Stimulated activated CD4-positive, alpha-beta T cell treated with anti-CD3 and anti-CD28 coated beads, TNF-alpha, amount 100 ng/mL, for 1 hour (primary cell): ENCODE measurements at regions not wholly inside any gene's neighbourhood (a gene's known extent, or its start where the extent isn't known, plus 50 kb on each side); places are given as distances from the start of the nearest gene placed in this dataset.

Experiments used
- DNase-seq, 3 donors: peaks; one replicate each; pipeline ENCODE4 v3.0.0-alpha.2; 2020; ENCODE audit warnings: low read depth in 3 of 3, low spot score in 1 of 3

DNA sequence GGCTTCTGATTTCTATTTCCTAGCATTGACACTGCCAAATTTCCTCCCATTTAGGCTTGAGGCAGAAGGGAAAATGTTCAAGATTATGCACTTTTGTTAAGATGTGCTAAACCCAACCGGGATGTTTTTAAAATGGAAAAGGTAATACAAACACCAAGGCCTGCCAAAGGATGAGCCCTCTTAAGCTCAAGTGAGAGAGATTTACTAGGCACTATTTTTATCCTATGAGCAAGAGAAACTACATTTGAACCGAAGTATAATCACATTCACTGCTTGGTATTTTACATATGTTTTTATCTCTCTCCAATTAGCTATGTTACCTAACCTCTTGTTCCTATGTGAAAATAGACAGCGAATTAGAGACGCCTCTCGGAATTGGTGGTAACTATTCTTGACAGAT lies 295.8 kb downstream of the GABRB3 start:
- no peak for DNase-seq

DNA sequence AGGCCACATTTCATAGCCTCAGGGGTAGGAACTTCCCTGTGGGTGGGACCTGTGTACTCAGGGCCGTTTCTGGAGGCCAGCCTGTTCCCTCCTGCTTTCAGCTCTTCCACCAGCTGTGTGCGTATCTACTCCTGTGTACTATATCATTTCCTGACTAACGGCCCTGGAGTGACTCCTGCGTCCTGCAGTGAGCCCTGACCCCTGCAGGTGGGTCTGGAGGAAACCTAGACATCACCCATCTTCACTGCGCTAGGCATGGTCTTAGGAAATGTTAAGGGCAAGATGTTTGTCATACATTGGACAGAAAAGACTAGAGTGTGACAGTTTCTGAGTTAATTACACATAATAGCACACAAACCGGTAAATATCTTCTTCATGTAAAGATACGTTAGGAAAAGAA lies 297.3 kb downstream of the GABRB3 start:
- DNase-seq: no peak

DNA sequence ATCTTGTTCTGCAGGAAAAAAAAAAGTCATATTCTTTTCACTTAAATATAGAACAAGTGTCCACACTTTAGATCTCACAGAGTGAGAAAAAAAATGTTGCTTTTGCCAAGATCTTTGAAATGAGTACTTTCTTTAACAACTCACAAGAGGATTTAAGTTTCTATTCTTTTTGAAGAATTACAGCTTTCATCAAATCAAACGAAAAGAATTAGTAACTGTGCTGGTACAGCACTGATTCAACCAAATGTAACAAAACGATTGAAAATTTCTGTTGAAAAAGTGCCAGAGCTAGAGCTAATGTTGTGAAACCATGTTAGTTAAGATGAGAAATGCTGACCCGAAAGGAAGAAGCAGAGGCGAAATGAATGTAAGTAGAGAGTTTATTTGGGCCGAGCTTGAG lies 300.2 kb downstream of the GABRB3 start:
- DNase-seq: no peak

DNA sequence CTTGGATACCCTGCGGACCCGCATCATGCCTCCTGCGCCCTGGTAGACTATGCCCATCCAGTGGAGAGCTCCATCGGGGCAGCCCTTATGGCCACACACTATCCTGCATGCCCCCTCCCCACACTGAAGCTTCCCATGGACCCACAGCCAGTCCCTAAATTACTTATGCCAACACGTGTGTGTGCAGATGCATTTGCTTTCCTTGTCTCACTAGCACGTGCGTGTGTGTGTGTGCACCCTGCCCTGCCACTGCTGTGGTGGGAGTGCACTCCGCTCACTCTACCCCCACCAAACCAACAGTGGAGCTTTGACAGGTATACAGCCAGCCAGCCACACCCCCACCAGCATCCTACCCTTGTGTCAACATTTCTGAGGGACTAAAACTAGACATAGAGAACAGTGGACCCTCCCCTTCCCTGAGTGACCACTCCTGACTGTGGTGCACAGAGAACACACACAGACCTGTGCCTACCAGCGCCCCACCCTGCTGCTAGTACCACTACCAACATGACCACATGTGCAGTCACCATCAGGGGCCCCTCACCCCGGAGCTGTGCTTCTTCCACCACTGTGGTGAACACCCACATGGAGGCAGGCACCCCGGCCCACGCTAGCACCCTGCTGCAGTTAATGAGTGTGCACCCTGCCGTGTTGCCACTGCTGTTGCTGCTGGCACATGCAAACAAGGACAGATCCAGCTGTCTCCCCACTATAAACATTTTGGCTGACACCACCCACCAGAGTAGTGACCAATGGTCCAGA lies 310.8 kb downstream of the GABRB3 start:
- DNase-seq: no peak

DNA sequence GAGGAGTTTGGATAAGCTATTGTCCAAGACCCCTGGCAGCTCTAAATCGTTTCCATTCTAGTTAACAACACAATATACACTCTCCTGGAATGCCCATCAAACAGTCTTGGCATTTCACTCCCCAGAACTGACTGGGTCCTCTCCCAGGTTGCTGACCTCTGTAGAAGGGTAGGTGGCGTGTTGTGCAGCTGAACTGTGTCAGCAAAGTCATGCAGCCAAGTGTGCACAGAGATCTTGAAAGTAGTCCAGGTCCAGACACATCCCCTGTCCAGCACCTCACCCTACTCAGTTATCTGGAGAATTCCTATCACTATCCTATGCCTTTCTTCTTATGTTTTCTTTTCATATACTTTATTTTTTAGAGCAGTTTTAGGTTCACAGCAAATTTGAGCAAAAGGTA lies 312.7 kb downstream of the GABRB3 start:
- DNase-seq: no peak

DNA sequence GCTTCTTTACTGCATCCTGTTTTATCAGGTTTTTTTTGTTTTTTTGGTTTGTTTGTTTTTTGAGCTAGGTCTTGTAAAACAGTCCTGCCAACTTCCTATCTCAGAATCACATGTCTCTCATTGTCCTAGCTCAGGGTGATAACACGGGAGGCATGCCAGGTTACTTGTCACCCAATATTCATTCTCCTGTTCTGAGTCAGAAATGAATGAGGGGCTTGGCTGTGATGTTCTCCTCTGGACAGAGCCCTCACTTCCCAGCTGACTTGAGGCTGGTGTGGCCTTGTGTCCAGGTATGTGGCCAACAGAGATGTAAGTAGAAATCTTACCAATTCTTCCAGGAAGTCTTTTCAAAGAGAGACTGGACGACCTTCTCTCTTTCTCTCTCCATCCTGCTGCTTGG lies 317.0 kb downstream of the GABRB3 start:
- DNase-seq: no peak

DNA sequence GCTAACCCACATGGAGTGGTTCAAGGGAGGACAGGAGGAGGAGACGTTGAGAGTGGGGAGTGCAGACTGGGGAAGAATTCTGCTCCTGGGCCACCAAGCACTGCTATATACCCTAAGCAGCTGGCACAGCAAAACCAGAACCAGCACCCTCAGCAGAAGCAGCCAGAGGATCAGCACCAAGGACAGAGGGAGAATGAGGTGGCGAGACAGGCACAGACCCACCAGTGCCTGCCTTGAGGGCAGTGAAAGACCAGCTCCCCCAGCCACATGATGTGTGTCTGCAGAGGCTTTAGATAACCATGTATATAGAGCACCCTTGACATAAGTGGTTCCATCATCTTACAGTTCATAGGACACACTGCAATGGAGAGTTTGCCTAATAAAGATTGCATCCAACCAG lies 319.0 kb downstream of the GABRB3 start:
- no peak for DNase-seq

DNA sequence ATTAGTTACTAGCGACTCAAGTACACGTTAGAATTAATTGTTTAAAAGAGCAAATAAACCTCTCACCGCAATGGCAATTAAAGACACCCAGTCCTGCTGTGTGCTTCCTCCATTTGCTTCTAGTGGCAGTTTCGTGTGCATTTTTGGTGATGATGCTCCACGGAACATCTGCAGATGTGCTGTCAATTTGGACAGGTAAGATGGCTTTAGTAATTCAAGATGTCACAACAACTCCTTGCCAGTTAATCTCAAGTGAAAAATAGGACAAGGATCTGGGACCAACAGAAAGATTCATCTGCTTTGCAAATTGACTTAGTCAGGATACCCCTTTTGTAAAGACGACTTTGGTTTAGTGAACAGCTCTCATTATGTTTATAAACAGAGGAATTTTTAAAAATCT lies 320.9 kb downstream of the GABRB3 start:
- DNase-seq: no peak

DNA sequence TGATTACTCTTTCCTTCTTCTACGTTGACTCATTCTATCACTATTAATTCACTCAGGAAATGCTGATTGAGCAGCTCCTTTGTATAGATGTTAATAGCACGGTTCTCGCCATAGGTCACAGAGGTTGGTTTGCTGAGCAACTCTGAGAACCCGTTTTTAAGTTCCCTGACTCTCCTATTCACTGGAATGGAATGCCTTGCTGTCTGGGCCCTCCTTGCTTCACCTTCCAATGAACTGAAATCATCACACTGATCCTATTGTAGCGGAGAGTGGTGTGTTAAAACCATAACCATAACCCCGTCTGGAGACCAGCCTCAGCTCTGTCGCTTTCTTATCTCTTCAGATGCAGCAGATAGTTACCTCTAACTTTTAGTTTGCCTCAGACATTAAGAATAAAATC lies 323.6 kb downstream of the GABRB3 start:
- no peak for DNase-seq

DNA sequence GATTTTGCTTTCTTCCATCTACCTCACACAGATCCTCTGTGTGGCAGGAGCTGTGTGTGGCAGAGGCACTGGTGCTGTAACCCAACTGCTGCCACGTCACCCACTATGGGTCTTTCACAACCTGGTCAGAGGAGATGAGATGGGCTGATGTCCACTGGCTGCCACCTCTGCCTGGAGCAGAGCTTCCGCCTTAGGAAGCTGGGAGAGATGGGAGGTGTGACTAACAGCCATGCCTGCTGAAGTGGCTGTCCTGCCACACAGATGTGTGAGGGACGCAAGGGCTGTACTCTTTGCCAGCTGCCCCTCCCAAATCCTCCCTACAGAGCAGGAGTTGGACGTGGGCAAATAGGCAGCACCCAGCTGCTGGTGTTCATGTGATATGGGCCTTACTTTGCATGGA lies 329.5 kb downstream of the GABRB3 start:
- DNase-seq: no peak

DNA sequence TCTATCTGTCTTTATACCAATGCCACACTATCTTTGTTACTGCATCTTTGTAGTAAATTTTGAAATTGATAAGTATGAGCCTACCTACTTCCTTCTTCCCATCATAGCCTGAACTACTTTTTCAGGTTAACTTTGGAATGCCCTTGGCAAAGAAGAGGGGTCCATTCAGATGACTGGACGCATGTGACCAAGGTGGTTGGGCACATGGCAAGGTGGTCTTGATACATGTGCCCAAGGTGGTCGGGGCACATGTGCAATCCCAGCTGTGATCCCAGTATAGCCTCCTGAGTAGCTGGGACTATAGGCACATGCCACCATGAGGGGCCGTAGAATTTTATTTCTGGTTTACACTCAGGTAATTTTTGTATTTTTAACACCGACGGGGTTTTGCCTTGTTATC lies 330.2 kb downstream of the GABRB3 start:
- no peak for DNase-seq

DNA sequence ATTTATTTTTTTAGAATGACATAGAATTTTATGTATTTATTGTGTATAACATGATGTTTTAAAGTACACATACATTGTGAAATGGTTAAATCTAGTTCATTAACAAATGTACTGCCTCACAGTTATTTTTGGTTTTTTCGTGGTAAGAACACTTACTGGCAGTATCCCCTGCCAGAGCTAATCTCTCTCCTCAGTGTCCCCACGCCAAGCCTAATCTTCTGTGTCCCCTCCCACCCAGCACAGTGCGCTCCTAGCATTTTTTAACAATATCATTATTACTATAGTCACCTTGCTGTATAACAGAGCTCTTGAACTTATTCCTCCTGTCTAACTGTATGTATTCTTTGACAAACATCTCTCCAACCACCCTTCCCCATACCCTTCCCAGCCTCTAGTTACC lies 333.2 kb downstream of the GABRB3 start:
- no peak for DNase-seq

DNA sequence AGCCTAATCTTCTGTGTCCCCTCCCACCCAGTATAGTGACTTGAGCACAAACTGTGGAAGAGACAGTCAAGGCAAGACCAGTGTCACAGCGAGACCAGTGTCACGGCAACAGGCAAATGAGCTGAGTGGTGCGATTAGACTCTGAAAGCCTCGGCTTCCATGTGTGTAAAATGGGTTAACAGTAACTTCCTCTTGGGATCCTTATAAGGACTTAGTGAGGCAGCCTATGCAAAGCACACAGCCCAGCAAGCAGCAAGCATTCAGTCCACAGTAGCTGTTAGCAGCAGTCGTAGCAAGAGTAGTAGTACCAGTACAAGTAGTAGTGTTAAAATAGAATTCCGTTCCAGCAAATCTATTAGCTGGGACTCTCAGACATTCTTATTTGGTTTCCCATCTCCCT lies 334.1 kb downstream of the GABRB3 start:
- DNase-seq: no peak

DNA sequence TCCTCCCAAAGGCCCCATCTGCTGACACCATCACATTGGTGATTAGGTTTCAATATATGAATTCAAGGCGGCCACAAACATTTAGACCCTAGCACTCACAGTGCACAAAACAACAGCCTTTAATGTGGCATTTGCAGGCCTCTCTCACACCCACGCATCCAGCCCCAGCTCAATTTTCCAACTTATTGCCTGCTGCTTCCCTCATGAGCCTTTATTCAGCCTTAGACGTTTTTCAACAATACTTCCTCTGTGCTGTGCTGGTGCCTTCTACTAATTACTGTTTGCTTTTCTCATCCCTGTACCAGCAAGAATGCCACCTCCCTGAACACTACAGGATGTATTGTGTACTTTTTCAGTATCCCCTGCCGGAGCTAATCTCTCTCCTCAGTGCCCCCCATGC lies 334.6 kb downstream of the GABRB3 start:
- no peak for DNase-seq

DNA sequence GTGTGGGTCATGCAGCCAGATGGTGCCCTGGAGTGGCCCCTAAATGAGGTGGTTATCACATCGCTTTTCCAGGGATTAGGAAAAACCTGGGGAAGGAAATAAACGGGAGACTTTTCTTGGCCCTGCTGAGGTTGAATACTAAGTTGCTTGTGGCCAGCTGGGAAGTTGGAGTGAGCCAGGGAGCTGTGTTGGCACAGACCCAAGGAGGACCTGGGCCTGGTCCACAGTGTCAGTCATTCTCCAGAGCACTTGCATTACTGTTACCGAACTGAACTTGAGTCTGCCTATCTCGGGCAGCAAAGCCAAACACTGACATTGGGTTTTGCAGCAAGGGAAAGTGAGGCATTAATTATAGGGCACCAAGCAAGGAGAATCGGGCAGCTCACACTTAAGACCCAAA lies 339.0 kb downstream of the GABRB3 start:
- no peak for DNase-seq

DNA sequence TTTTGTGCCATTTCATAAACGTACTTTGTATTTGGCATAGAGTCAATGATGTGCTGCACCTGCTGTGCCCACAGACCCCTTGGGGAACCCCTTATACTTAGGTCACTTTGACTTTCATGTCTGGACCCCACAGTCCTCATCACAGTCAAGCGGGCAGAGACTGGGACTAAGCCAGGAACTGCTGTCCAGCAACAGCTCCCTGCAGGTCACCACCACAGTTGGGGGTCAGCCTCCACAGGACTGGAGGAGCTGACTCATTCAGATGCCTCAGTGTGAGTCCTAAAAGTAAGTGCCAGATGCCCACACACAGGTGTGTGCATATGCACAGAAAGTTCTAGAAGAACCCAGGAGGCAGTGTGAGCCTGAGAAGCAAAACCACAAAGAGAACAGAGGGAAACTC lies 339.8 kb downstream of the GABRB3 start:
- no peak for DNase-seq

DNA sequence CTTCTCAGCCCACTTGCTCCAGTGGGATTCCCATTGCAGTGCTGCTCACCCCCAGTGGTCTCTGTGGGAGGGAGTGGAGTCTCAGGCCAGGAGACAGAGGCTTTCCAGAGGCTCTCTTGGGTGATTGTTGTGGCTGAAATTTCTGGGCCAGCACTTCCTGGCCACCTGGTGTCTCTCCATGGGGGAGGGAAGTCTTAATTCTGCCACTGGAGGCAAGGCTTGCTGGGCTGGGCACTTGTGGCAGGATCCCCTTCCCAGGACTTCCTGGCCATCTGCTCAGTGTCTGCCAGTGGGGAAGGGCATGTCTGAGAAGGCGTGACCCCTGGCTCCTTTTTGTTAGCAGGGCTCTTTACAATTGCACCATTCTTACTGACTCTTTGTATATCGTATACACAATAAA lies 351.8 kb downstream of the GABRB3 start:
- DNase-seq: no peak

DNA sequence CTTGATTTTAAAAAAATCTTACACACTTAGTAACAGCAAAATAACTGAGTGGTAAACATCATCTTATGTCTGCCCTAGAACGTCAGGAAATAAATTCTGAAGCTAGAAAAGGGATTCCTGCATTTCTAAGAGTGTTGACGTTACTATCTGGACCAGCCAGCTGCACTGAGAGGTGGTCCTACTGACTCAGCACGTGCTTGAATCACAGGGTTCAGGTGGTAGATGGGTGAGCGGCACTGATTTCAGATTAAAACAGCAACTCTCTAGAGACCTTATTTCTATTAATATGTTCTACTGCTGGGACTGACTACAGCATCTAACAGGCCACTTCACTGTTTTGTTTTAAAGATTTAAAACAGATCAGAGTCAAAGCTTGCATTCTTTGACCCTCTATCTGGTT lies 377.2 kb downstream of the GABRB3 start:
- DNase-seq: no peak

DNA sequence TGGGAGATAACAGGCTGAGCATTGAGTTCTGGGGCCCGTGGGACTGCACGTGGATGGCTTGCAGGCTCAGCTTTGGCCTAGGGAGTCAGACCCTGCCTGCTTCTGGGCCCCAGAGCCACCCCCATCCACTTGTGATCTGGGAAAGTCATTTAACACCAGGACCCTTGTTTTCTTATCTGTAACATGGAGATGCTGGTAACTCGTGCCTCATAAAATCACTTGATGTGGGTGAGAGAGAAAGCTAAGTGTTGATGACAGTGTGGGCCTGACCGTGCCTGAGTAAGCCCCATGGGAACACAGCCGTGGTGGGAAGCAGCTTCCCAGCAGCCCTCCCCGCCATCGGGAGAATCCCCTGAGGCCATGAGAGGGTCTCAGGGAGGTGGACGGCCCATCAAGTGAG lies 378.1 kb downstream of the GABRB3 start:
- no peak for DNase-seq

DNA sequence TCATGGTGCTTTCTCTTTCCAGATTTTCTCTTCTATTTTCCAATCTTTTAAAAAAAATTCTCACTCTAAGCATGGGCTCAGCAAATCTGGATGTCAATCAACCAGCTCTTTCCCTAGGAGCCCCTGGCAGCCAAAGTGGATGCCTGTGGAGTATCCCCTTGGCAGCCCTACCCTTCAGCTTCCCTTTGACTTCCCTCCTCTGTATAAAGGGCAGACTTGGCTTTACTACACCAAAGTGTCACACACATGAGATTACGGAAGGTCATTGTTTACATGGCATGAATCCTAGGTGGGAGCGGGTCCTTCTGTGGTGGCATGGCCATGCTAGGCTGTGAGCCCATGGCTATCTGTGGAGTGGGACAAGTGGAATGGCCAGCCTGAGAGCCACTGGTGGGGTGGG lies 379.9 kb downstream of the GABRB3 start:
- DNase-seq: no peak

DNA sequence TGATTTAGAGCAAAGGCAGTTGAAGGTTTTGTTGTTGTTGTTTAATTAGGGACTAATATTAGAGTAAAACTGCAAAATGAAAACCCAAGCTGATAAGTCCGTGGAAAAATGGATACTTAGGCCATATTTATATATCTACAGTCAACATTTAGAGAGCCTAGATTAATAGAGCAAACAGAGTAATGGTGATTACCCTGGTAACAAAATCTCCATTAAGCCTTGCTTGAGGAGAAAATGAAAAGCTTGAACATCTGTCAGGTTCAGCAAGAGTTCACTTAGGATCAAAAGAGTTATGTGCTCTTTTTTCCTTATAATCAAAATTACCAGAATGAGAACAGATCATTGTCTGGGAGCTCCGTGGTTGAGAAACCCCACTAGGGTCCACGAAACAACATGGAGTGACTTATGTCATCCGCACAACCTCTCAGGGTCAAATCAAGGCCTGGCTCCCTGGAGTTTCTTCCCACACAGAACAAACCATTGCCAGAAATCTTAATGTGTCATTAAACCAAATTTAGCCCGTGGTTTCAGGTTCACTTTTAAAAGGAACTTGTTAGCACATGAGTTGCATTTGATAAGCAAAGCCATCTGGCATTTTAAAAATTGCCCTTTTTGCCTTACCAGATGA lies 381.2 kb downstream of the GABRB3 start:
- no peak for DNase-seq

DNA sequence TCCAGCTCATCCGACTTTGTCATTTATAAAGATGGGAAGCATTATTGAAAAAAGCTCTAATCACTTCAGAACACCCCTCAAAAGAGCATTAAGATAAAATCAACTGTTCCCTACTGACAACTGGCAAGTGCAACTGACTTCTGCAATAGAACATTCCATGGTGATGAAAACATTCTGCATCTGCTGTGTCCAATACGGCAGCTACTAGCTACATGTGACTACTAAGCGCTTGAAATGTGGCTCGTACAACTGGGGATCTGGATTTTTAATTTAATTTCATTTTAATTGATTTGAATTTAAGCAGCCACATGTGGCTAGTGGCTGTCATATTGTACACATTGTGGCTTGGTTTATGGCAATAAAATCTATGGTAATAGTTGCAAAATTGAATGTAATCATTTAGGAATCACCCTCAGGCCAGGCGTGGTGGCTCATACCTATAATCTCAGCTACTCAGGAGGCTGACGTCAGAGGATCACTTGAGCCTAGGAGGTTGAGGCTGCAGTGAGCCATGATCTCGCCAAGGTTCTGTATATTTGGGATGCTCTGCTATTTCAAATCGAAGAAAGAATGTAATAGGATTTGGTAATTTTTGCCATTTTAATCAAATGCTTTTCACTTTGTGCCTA lies 390.3 kb downstream of the GABRB3 start:
- no peak for DNase-seq

DNA sequence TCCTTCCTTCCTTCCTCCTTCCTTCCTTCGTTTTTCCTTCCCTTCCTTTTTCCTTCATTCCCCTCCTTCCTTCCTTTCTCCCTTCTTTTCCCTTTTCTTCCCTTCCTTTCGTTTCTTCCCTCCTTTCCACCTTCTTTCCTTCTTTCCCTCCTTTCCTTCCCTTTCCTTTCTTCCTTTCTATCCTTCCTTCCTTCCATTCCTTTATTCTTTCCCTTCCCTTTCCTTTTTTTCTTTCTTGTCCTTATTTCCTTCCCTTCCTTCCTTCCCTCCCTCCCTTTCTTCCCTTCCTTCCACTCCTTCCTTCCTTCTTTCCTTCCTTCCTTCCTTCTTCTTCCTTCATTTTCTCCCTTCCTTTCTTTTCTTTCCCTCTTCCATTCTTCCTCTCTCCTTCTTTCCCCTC lies 394.6 kb downstream of the GABRB3 start:
- no peak for DNase-seq
